ENCODE measurements at regions not wholly inside any gene's neighbourhood (a gene's known extent, or its start where the extent isn't known, plus 50 kb on each side); places are given as distances from the start of the nearest gene placed in this dataset.
A peak's percentile ranks its signal among the peaks of the same experiment; 100 is the strongest.

DNA sequence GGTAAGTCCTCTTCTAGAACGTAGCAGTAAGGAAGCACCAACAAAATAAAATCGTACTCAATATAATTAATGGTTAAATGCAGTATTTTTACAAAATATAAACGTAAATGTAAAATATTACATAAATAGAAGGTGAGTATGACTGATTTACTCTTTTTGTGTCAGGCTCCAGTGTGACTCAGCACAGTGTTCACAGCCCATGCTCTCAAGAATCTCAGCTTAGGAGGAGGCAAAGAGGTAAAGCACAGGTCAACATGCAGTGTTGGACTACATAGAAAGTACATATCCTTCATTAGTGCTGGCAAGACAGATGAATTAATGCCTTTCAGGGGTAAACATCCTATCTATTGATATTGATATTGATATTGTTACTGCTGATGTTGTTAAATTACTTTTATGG is 2050.6 kb upstream of the RAG2 start:
- H3K36me3 ChIP-seq (ENCODE audit: insufficient read depth, low read length) = no peaks in the 10 kb centered on the region
- H3K9me3 Mint-ChIP-seq (ENCODE audit: unreplicated experiment) = no peaks in the 10 kb centered on the region
- DNase-seq (ENCODE audit: low read depth) (peak; percentile 0), FAIRE-seq (no peak)
- TF ChIP-seq, protein P1, sequence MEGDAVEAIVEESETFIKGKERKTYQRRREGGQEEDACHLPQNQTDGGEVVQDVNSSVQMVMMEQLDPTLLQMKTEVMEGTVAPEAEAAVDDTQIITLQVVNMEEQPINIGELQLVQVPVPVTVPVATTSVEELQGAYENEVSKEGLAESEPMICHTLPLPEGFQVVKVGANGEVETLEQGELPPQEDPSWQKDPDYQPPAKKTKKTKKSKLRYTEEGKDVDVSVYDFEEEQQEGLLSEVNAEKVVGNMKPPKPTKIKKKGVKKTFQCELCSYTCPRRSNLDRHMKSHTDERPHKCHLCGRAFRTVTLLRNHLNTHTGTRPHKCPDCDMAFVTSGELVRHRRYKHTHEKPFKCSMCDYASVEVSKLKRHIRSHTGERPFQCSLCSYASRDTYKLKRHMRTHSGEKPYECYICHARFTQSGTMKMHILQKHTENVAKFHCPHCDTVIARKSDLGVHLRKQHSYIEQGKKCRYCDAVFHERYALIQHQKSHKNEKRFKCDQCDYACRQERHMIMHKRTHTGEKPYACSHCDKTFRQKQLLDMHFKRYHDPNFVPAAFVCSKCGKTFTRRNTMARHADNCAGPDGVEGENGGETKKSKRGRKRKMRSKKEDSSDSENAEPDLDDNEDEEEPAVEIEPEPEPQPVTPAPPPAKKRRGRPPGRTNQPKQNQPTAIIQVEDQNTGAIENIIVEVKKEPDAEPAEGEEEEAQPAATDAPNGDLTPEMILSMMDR (IDR thresholded peaks at IDR 0.05; ENCODE audit: insufficient read depth, low read depth, low read length) = no peak
- no peak for TF ChIP-seq EZH2 (IDR thresholded peaks at IDR 0.05; ENCODE audit: insufficient read depth, low read length)
- H3K4me3 Mint-ChIP-seq (ENCODE audit: unreplicated experiment) = no peak overlapping the region
- no peaks in the 10 kb centered on the region for H3K9me3 ChIP-seq (ENCODE audit: insufficient read depth, low read depth, low read length)
- no peak overlapping the region for H2AFZ ChIP-seq (ENCODE audit: low read depth, low read length)
- H3K4me2 ChIP-seq (ENCODE audit: low read length) = no peak overlapping the region
- H3K27me3 Mint-ChIP-seq (ENCODE audit: low read depth, unreplicated experiment) = no peaks in the 10 kb centered on the region
- H3K4me3 ChIP-seq (ENCODE audit: insufficient read depth, low read depth, low read length) = no peak overlapping the region
- no peaks in the 10 kb centered on the region for H3K27me3 ChIP-seq (ENCODE audit: insufficient read depth, low read length)
- H3K36me3 Mint-ChIP-seq (ENCODE audit: low read depth, unreplicated experiment) = no peaks in the 10 kb centered on the region
- no peak overlapping the region for H3K27ac Mint-ChIP-seq (ENCODE audit: unreplicated experiment)
- H3K27ac ChIP-seq (ENCODE audit: low read depth, low read length) = no peak overlapping the region
- no peaks in the 10 kb centered on the region for H3K79me2 ChIP-seq (ENCODE audit: insufficient read depth, low read length)
- H3K4me1 ChIP-seq (ENCODE audit: insufficient read depth, low read length) = no peaks in the 10 kb centered on the region
- H4K20me1 ChIP-seq (ENCODE audit: insufficient read depth, low read length) = no peaks in the 10 kb centered on the region
- H3K9ac ChIP-seq (ENCODE audit: low read length) = no peak overlapping the region
- H3K4me1 Mint-ChIP-seq (ENCODE audit: low read depth, unreplicated experiment) = no peaks in the 10 kb centered on the region

DNA sequence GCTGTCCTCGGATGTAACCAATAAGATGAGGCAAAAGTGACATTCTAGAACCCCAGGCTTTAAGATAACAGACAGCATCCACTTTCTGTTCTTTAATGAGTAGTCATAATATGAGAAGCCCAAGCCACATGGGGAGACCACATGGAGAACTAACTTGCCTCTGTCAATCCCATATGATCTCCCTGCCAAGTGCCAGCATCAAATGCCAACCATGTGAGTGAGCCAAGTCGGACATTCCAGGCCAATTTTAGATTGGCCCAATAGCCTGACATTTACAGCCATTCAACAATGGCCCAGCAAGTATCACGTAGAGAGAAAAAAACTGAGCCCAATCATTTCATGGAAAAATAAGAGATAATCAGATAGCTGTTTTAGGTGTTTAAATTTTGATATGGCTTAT is 2048.3 kb upstream of the RAG2 start:
- DNase-seq (ENCODE audit: low read depth) (no peak), FAIRE-seq (no peak)
- no peaks in the 10 kb centered on the region for H4K20me1 ChIP-seq (ENCODE audit: insufficient read depth, low read length)
- H3K79me2 ChIP-seq (ENCODE audit: insufficient read depth, low read length) = no peaks in the 10 kb centered on the region
- H3K36me3 ChIP-seq (ENCODE audit: insufficient read depth, low read length) = no peaks in the 10 kb centered on the region
- Mint-ChIP-seq H3K9me3 (ENCODE audit: unreplicated experiment) (peaks cover 2% of the 10 kb centered on the region), H3K27ac (ENCODE audit: unreplicated experiment) (no peak overlapping the region), H3K36me3 (ENCODE audit: low read depth, unreplicated experiment) (no peaks in the 10 kb centered on the region), H3K4me3 (ENCODE audit: unreplicated experiment) (no peak overlapping the region), H3K4me1 (ENCODE audit: low read depth, unreplicated experiment) (no peaks in the 10 kb centered on the region), H3K27me3 (ENCODE audit: low read depth, unreplicated experiment) (no peaks in the 10 kb centered on the region)
- H3K9ac ChIP-seq (ENCODE audit: low read length) = no peak overlapping the region
- no peak overlapping the region for H2AFZ ChIP-seq (ENCODE audit: low read depth, low read length)
- no peaks in the 10 kb centered on the region for H3K27me3 ChIP-seq (ENCODE audit: insufficient read depth, low read length)
- no peaks in the 10 kb centered on the region for H3K4me1 ChIP-seq (ENCODE audit: insufficient read depth, low read length)
- no peak overlapping the region for H3K4me2 ChIP-seq (ENCODE audit: low read length)
- TF ChIP-seq, protein P1 (IDR thresholded peaks at IDR 0.05; ENCODE audit: insufficient read depth, low read depth, low read length) = no peak
- TF ChIP-seq EZH2 (IDR thresholded peaks at IDR 0.05; ENCODE audit: insufficient read depth, low read length) = no peak
- H3K9me3 ChIP-seq (ENCODE audit: insufficient read depth, low read depth, low read length) = no peaks in the 10 kb centered on the region
- H3K27ac ChIP-seq (ENCODE audit: low read depth, low read length) = no peak overlapping the region
- H3K4me3 ChIP-seq (ENCODE audit: insufficient read depth, low read depth, low read length) = no peak overlapping the region

DNA sequence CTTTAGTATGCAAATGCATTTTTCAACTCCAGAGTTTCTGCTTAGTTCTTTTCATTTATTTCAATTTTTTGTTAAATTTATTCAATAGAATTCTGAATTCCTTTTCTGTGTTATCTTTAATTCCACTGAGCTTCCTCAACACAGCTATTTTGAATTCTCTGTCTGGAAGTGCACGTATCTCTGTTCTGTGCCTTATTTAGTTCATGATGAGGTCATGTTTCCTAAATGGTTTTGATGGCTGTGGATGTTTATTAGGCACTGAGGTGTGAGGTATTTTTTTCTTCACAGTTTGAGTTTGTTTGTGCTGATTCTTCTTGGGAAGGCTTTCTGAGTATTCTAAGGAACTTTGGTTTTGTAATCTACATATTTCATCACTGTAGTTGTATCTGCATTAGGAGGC is 2042.8 kb upstream of the RAG2 start:
- Mint-ChIP-seq H3K27me3 (ENCODE audit: low read depth, unreplicated experiment) (no peaks in the 10 kb centered on the region), H3K4me3 (ENCODE audit: unreplicated experiment) (no peak overlapping the region), H3K27ac (ENCODE audit: unreplicated experiment) (no peak overlapping the region), H3K36me3 (ENCODE audit: low read depth, unreplicated experiment) (no peaks in the 10 kb centered on the region), H3K4me1 (ENCODE audit: low read depth, unreplicated experiment) (no peaks in the 10 kb centered on the region), H3K9me3 (ENCODE audit: unreplicated experiment) (peaks cover 2% of the 10 kb centered on the region)
- Histone ChIP-seq H3K9me3 (ENCODE audit: insufficient read depth, low read depth, low read length) (no peaks in the 10 kb centered on the region), H3K9ac (ENCODE audit: low read length) (no peak overlapping the region), H3K27me3 (ENCODE audit: insufficient read depth, low read length) (no peaks in the 10 kb centered on the region), H2AFZ (ENCODE audit: low read depth, low read length) (no peak overlapping the region), H3K4me3 (ENCODE audit: insufficient read depth, low read depth, low read length) (no peak overlapping the region), H3K4me1 (ENCODE audit: insufficient read depth, low read length) (no peaks in the 10 kb centered on the region), H3K4me2 (ENCODE audit: low read length) (no peak overlapping the region), H3K36me3 (ENCODE audit: insufficient read depth, low read length) (no peaks in the 10 kb centered on the region), H3K27ac (ENCODE audit: low read depth, low read length) (no peak overlapping the region), H4K20me1 (ENCODE audit: insufficient read depth, low read length) (no peaks in the 10 kb centered on the region), H3K79me2 (ENCODE audit: insufficient read depth, low read length) (no peaks in the 10 kb centered on the region)
- no peak for FAIRE-seq
- DNase-seq (ENCODE audit: low read depth) = no peak
- no peak for TF ChIP-seq EZH2 (IDR thresholded peaks at IDR 0.05; ENCODE audit: insufficient read depth, low read length)
- TF ChIP-seq, protein P1 (IDR thresholded peaks at IDR 0.05; ENCODE audit: insufficient read depth, low read depth, low read length) = no peak
